Gastrocnemius medialis (tissue), 4 donors: ENCODE measurements at regions not wholly inside any gene's neighbourhood (a gene's known extent, or its start where the extent isn't known, plus 50 kb on each side); places are given as distances from the start of the nearest gene placed in this dataset.

Experiments used
- ATAC-seq, 2 donors: fragments of 150-250 bp; one replicate each; pipeline ENCODE4 v1.9.1; 2016
- DNase-seq, 2 donors: peaks; one replicate each; pipeline ENCODE4 v3.0.0-alpha.2; 2019
- H3K27ac ChIP-seq, 4 donors: fragments of 200-600 bp; sonication (generic); 1 replicate in 1 of 4; 2 replicates in 3 of 4; pipeline ENCODE4 v1.5.1; 2016 to 2018; ENCODE audit warnings: mild to moderate bottlenecking in 2 of 4, moderate library complexity in 1 of 4
- H3K27me3 ChIP-seq, 3 donors: fragments of 200-600 bp; sonication (generic) in 2 of 3; 1 replicate in 1 of 3; 2 replicates in 2 of 3; pipeline versions ENCODE4 v1.5.1 to v1.6.0; 2016 to 2019; ENCODE audit warnings: mild to moderate bottlenecking in 1 of 3, moderate library complexity in 1 of 3
- H3K36me3 ChIP-seq, 2 donors: fragments of 200-600 bp; sonication (generic) in 1 of 2; one replicate each; pipeline ENCODE4 v1.5.1; 2017 to 2018
- H3K4me1 ChIP-seq, 2 donors: fragments of 200-600 bp; sonication (generic) in 1 of 2; one replicate each; pipeline ENCODE4 v1.5.1; 2016 to 2017; ENCODE audit warnings: mild to moderate bottlenecking in 2 of 2
- H3K4me3 ChIP-seq, 4 donors: fragments of 200-600 bp; sonication (generic) in 3 of 4; 1 replicate in 1 of 4; 2 replicates in 3 of 4; pipeline ENCODE4 v1.5.1; 2016 to 2019; ENCODE audit warnings: mild to moderate bottlenecking in 2 of 4
- H3K9me3 ChIP-seq, 3 donors: fragments of 200-600 bp; sonication (generic) in 2 of 3; 1 replicate in 1 of 3; 2 replicates in 2 of 3; pipeline ENCODE4 v1.5.1; 2016 to 2019
- POLR2A ChIP-seq, 2 donors: fragments of 450-650 bp; IDR thresholded peaks; one replicate each; pipeline ENCODE4 v1.6.1; 2017; ENCODE audit warnings: antibody characterized with exemption in 2 of 2, mild to moderate bottlenecking in 2 of 2, moderate library complexity in 2 of 2
- in situ Hi-C, 4 donors: fragments of 200-750 bp; cut with MboI; loops; one replicate each; pipeline versions ENCODE4 v1.15.0 to v1.8.0; 2017; ENCODE audit warnings: low sequenced_read_pairs in 4 of 4
- intact Hi-C: fragments of 100-400 bp; cut with DNase I; formaldehyde crosslinking; loops from one replicate; pipeline ENCODE4 v1.15.1; 2023; ENCODE audit warnings: low total_unique reads
- TF ChIP-seq, protein P1 (sequence below), 5 experiments: fragments of 450-650 bp in 3 of 5; fragments of 200-600 bp in 2 of 5; sonication (generic) in 2 of 5; IDR thresholded peaks in 4 of 5; conservative IDR thresholded peaks in 1 of 5; 1 replicate in 4 of 5; 2 replicates in 1 of 5; pipeline ENCODE4 v1.5.1; 2016 to 2019; ENCODE audit warnings: antibody characterized with exemption in 5 of 5, mild to moderate bottlenecking in 3 of 5, moderate library complexity in 3 of 5

DNA sequence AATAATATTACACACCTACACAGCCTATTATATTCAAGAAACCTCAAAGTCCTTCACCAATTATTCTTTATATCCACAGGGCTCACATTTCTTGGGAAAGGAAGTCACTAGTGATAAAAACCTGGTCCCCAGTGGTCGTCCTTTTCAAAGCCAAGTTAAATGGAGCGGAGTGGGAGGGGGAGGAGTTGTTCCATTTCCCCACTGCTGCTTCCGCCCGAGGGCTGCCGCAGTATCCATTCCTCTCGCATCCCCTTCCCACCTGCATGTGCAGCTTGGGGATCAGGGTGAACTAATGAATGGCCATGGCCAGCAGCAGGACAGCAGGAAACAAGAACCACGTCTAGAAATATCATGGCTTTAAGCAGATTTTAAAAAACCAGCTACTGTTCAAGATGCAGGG, 76.4 kb upstream of the SEMA6D start:
- no peak overlapping the region for H3K4me3 ChIP-seq
- DNase-seq (no peak), ATAC-seq (no peak)
- H3K9me3 ChIP-seq: no peaks in the 10 kb centered on the region
- H3K27me3 ChIP-seq: no peaks in the 10 kb centered on the region
- in situ Hi-C loops: loop anchor here in 1 of 4 donors (10.0 kb wide), 1 partner anchor 64 kb away; no protein-coding TSS in a partner anchor
- intact Hi-C loops: no loop called here
- no peak overlapping the region for H3K27ac ChIP-seq
- H3K36me3 ChIP-seq: no peaks in the 10 kb centered on the region
- no peaks in the 10 kb centered on the region for H3K4me1 ChIP-seq
- no peak for TF ChIP-seq POLR2A (IDR thresholded peaks at IDR 0.05)
- TF ChIP-seq, protein P1, sequence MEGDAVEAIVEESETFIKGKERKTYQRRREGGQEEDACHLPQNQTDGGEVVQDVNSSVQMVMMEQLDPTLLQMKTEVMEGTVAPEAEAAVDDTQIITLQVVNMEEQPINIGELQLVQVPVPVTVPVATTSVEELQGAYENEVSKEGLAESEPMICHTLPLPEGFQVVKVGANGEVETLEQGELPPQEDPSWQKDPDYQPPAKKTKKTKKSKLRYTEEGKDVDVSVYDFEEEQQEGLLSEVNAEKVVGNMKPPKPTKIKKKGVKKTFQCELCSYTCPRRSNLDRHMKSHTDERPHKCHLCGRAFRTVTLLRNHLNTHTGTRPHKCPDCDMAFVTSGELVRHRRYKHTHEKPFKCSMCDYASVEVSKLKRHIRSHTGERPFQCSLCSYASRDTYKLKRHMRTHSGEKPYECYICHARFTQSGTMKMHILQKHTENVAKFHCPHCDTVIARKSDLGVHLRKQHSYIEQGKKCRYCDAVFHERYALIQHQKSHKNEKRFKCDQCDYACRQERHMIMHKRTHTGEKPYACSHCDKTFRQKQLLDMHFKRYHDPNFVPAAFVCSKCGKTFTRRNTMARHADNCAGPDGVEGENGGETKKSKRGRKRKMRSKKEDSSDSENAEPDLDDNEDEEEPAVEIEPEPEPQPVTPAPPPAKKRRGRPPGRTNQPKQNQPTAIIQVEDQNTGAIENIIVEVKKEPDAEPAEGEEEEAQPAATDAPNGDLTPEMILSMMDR (IDR thresholded peaks at IDR 0.05 in 4 of 5, conservative IDR thresholded peaks at IDR 0.05 in 1 of 5): no peak

DNA sequence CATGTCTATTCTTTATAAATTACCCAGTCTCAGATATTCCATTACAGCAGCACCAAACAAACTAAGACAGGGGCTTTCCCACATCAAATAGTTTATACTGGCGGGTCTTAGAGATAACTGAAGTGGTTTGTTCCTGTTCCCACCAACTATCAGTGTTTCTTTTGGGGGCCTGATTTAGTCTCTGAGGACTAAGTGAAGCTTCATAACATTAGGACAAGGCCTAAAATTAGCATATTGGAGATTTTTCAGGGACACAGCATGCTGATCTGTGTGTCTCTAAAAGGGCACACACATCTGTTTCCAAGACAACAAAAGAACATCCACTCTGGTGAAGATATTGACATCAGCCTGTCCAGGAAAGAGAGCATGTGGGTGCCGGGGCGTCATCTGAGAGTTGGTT, 72.6 kb upstream of the SEMA6D start:
- TF ChIP-seq, protein P1 (IDR thresholded peaks at IDR 0.05 in 4 of 5, conservative IDR thresholded peaks at IDR 0.05 in 1 of 5): no peak
- TF ChIP-seq POLR2A (IDR thresholded peaks at IDR 0.05): no peak
- Histone ChIP-seq H3K9me3 (no peaks in the 10 kb centered on the region), H3K4me3 (no peak overlapping the region), H3K36me3 (no peaks in the 10 kb centered on the region), H3K27me3 (no peaks in the 10 kb centered on the region), H3K4me1 (no peaks in the 10 kb centered on the region), H3K27ac (no peak overlapping the region)
- in situ Hi-C loops (loop anchor here in 1 of 4 donors (10.0 kb wide), 1 partner anchor 60 kb away; no protein-coding TSS in a partner anchor), intact Hi-C loops (no loop called here)
- ATAC-seq (no peak), DNase-seq (no peak)

DNA sequence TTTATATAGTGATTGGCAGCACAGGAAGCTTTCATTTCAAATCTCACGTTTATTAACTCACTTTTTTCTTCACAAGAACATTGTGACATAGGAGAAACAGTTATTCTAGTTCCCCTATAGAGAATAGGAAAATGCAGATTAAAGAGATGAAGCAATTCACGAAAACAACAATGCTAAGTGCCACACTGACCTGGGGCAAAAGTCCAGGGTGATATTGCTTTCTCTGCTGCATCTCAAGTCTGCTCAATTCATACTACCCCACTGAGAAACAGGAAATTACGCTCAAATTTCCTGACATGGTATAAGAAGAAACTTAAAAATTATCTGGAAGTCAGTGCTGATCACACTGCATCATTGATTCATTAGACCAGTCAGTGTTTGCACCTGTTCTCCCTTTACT, 66.7 kb upstream of the SEMA6D start:
- in situ Hi-C loops (no loop called here), intact Hi-C loops (no loop called here)
- DNase-seq (no peak), ATAC-seq (no peak)
- no peak overlapping the region for H3K4me3 ChIP-seq
- TF ChIP-seq, protein P1 (IDR thresholded peaks at IDR 0.05 in 4 of 5, conservative IDR thresholded peaks at IDR 0.05 in 1 of 5): no peak
- TF ChIP-seq POLR2A (IDR thresholded peaks at IDR 0.05): no peak
- H3K4me1 ChIP-seq: peaks cover 0 to 4% of the 10 kb centered on the region in 2 donors
- no peaks in the 10 kb centered on the region for H3K9me3 ChIP-seq
- H3K27ac ChIP-seq: no peak overlapping the region
- H3K27me3 ChIP-seq: peaks cover 0 to 4% (median 3%) of the 10 kb centered on the region in 3 donors
- H3K36me3 ChIP-seq: no peaks in the 10 kb centered on the region

- intact Hi-C loops: no loop called here
Observed at GRCh38 chr15:47652328-47652727, 65.0 kb upstream of the SEMA6D start.

More at GRCh38 chr15:47652328-47652727, 65.0 kb upstream of the SEMA6D start:
- ATAC-seq: no peak
- H3K4me1 ChIP-seq: peaks cover 0 to 4% of the 10 kb centered on the region in 2 donors
- in situ Hi-C loops: no loop called here
- TF ChIP-seq POLR2A (IDR thresholded peaks at IDR 0.05): no peak
- TF ChIP-seq, protein P1 (IDR thresholded peaks at IDR 0.05 in 4 of 5, conservative IDR thresholded peaks at IDR 0.05 in 1 of 5): no peak
- DNase-seq: no peak
- H3K36me3 ChIP-seq: no peaks in the 10 kb centered on the region
- H3K9me3 ChIP-seq: no peaks in the 10 kb centered on the region
- H3K4me3 ChIP-seq: no peak overlapping the region
- no peak overlapping the region for H3K27ac ChIP-seq
- H3K27me3 ChIP-seq: peaks cover 0 to 4% (median 3%) of the 10 kb centered on the region in 3 donors
